HepG2 (cell line): ENCODE measurements at regions not wholly inside any gene's neighbourhood (a gene's known extent, or its start where the extent isn't known, plus 50 kb on each side); places are given as distances from the start of the nearest gene placed in this dataset.

Source experiments
- ATAC-seq: fragments of 200-7000 bp; cut with Tn5 transposase; 3 replicates; pipeline ENCODE4 v1.9.1; 2020; ENCODE audit warnings: mild to moderate bottlenecking, moderate library complexity
- BruUV-seq: library from RNA; stranded (reverse); fragments of 400-500 nt; replicated peaks from 2 replicates; lab custom pipeline; 2021; lab: Mats Ljungman, UMichigan
- CTCF ChIA-PET: fragments of 300-600 bp; formaldehyde crosslinking; extraction: SDS; loops from one replicate; lab custom pipeline; 2021; ENCODE audit warnings: low total read pairs, inconsistent platforms, low intra/inter-chr PET ratio; lab: Yijun Ruan, JAX
- POLR2A ChIA-PET: fragments of 350-600 bp; sonication (Branson Sonifier 250); formaldehyde crosslinking; loops from one replicate; lab custom pipeline; 2020; ENCODE audit warnings: antibody characterized with exemption, inconsistent platforms; lab: Yijun Ruan, JAX
- DNase-seq: peaks from one replicate; pipeline ENCODE4 v3.0.0-alpha.2; 2015; ENCODE audit warnings: low spot score
- FAIRE-seq: peaks from 3 replicates; lab custom pipeline; 2011; peaks lifted over from hg19 to GRCh38; lab: Jason Lieb, UNC
- H2AFZ ChIP-seq: one replicate; pipeline ENCODE4 v1.6.1; 2011; ENCODE audit warnings: low read length, inconsistent platforms
- H3K27ac ChIP-seq: fragments of 300-600 bp; 3 replicates; pipeline ENCODE4 v1.8.0; 2011; ENCODE audit warnings: mixed run types, mild to moderate bottlenecking, mixed read lengths, low read length, inconsistent platforms; ENCODE audit not compliant: insufficient read depth; ENCODE audit errors: extremely low read length
- H3K27me3 ChIP-seq, 2 experiments: fragments of 200-600 bp in 1 of 2; 2 replicates in 1 of 2; 3 replicates in 1 of 2; pipeline versions ENCODE4 v1.6.0 to v1.8.0; 2011; ENCODE audit warnings: low read length in 2 of 2, mild to moderate bottlenecking in 2 of 2, moderate library complexity in 2 of 2, inconsistent platforms in 1 of 2; ENCODE audit not compliant: insufficient read depth in 2 of 2, control insufficient read depth in 1 of 2
- H3K36me3 ChIP-seq, 2 experiments: fragments of 200-600 bp in 1 of 2; replicated peaks in 1 of 2; 2 replicates in 1 of 2; 3 replicates in 1 of 2; pipeline versions ENCODE4 v1.5.1 to v1.8.0; 2011; ENCODE audit warnings: low read length in 2 of 2, inconsistent platforms in 1 of 2; ENCODE audit not compliant: insufficient read depth in 2 of 2, control insufficient read depth in 1 of 2
- H3K4me1 ChIP-seq: 2 replicates; pipeline ENCODE4 v1.5.1; 2012; ENCODE audit warnings: low read length, inconsistent platforms; ENCODE audit not compliant: insufficient read depth
- H3K4me2 ChIP-seq: 2 replicates; pipeline ENCODE4 v1.6.0; 2011; ENCODE audit warnings: low read depth, low read length, inconsistent platforms
- H3K4me3 ChIP-seq, 3 experiments: fragments of 200-600 bp in 1 of 3; sonication (generic), shearing (Covaris generic) in 1 of 3; replicated peaks in 1 of 3; 2 replicates each; pipeline ENCODE4 v1.5.1; 2011 to 2016; ENCODE audit warnings: low read length in 3 of 3, inconsistent platforms in 2 of 3, low read depth in 2 of 3, mild to moderate bottlenecking in 2 of 3, control low read depth in 1 of 3, mixed read lengths in 1 of 3; ENCODE audit not compliant: insufficient read depth in 1 of 3
- H3K79me2 ChIP-seq: one replicate; pipeline ENCODE4 v1.6.1; 2011; ENCODE audit warnings: low read length, inconsistent platforms; ENCODE audit not compliant: insufficient read depth
- H3K9ac ChIP-seq: 2 replicates; pipeline ENCODE4 v1.6.0; 2011; ENCODE audit warnings: mild to moderate bottlenecking, low read depth, low read length, inconsistent platforms; ENCODE audit not compliant: insufficient read depth
- H3K9me3 ChIP-seq: 2 replicates; pipeline ENCODE4 v1.5.1; 2012; ENCODE audit warnings: mild to moderate bottlenecking, low read length
- H4K20me1 ChIP-seq: 2 replicates; pipeline ENCODE4 v1.6.0; 2011; ENCODE audit warnings: inconsistent platforms, mild to moderate bottlenecking, low read length, moderate library complexity; ENCODE audit not compliant: insufficient read depth
- ELF1 ChIP-seq: sonication (generic); formaldehyde crosslinking; IDR thresholded peaks from 2 replicates; pipeline ENCODE4 v1.4.0; 2020; ENCODE audit warnings: missing genetic modification reagents
- EZH2 ChIP-seq: conservative IDR thresholded peaks from 2 replicates; pipeline ENCODE4 v1.6.1; 2012; ENCODE audit warnings: mild to moderate bottlenecking, low read depth, low read length, moderate library complexity
- FIP1L1 ChIP-seq: fragments of 200-400 bp; formaldehyde crosslinking; IDR thresholded peaks from 2 replicates; pipeline ENCODE4 v1.6.1; 2018; ENCODE audit warnings: low read depth, mild to moderate bottlenecking, low read length, moderate library complexity, borderline replicate concordance; ENCODE audit not compliant: insufficient read depth
- MATR3 ChIP-seq: sonication (generic); formaldehyde crosslinking; IDR thresholded peaks from 2 replicates; pipeline ENCODE4 v1.4.0; 2020; ENCODE audit warnings: missing genetic modification reagents
- MEF2D ChIP-seq: sonication (generic); formaldehyde crosslinking; IDR thresholded peaks from 2 replicates; pipeline ENCODE4 v1.5.1; 2020; ENCODE audit warnings: mild to moderate bottlenecking, missing genetic modification reagents
- MXD4 ChIP-seq: IDR thresholded peaks from 2 replicates; pipeline ENCODE4 v1.6.1; 2016; ENCODE audit warnings: mild to moderate bottlenecking, missing biosample characterization, missing genetic modification reagents
- NFRKB ChIP-seq: fragments of 450-650 bp; IDR thresholded peaks from 2 replicates; pipeline ENCODE4 v1.6.1; 2017
- SNAPC5 ChIP-seq: sonication (generic); formaldehyde crosslinking; IDR thresholded peaks from 2 replicates; pipeline ENCODE4 v1.8.1; 2023; ENCODE audit warnings: mild to moderate bottlenecking, missing genetic modification reagents, borderline replicate concordance
- SRY ChIP-seq: sonication (generic); formaldehyde crosslinking; IDR thresholded peaks from 2 replicates; pipeline ENCODE4 v1.8.0; 2022; ENCODE audit warnings: mild to moderate bottlenecking, missing genetic modification reagents
- ZNF333 ChIP-seq: sonication (generic); formaldehyde crosslinking; IDR thresholded peaks from 2 replicates; pipeline ENCODE4 v1.4.0; 2020; ENCODE audit warnings: mild to moderate bottlenecking, missing genetic modification reagents, borderline replicate concordance
- ZNF567 ChIP-seq: sonication (generic); formaldehyde crosslinking; IDR thresholded peaks from 2 replicates; pipeline ENCODE4 v1.8.1; 2023; ENCODE audit warnings: mild to moderate bottlenecking, missing genetic modification reagents, borderline replicate concordance
- WGBS: methylation state at CpG from one replicate; pipeline ENCODE4 v1.1.6; 2017; ENCODE audit warnings: low lambda C conversion rate; 5-methylcytosine and 5-hydroxymethylcytosine counted together
- in situ Hi-C: cut with HindIII; loops from 2 replicates; pipeline ENCODE4 v1.10.0; 2017; ENCODE audit warnings: low pct_unique_long_range_greater_than_20kb; ENCODE audit not compliant: extremely low pct_ligation_motif_present
- intact Hi-C: fragments of 100-400 bp; cut with micrococcal nuclease; formaldehyde crosslinking; loops from one replicate; pipeline ENCODE4 v1.10.0; 2022; ENCODE audit not compliant: unreplicated experiment
- TF ChIP-seq, protein P1 (sequence below): sonication (generic); formaldehyde crosslinking; IDR thresholded peaks from 2 replicates; pipeline ENCODE4 v1.5.0; 2020; ENCODE audit warnings: missing genetic modification reagents
- TF ChIP-seq, protein P2 (sequence below): sonication (generic); formaldehyde crosslinking; IDR thresholded peaks from 2 replicates; pipeline ENCODE4 v1.4.0; 2020; ENCODE audit warnings: missing genetic modification reagents

DNA sequence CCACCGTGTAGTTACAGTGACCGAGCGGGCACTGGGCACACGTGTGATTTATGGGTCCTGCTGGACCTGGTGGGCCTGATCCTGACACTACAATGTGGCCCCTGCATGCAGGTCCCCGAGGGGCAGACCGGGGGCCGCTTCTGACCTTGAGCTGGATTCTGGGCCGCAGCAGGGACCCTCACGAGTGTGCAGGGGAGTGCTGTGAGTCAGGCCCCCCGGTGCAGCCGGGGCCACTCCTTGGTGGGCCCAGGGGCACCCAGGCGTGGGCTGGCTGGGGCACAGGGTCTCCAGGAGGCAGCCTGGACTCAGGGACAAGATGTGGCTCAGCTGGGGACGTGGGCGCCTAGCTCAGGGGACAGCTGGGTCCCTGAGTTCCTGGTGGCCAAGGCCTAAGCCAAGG, 77.5 kb upstream of the TTC34 start:
- intact Hi-C loops, result loop anchor here (10.0 kb wide), 1 partner anchor 546 kb away; no protein-coding TSS in a partner anchor
- ATAC-seq (no peak), FAIRE-seq (no peak), DNase-seq (no peak)
- Histone ChIP-seq H3K4me1 (no peaks in the 10 kb centered on the region), H3K9me3 (no peaks in the 10 kb centered on the region), H3K9ac (no peak overlapping the region), H2AFZ (no peak overlapping the region), H4K20me1 (0 out of 2 replicates have a peak, but pooled peaks cover 4% of the 10 kb centered on the region), H3K79me2 (no peaks in the 10 kb centered on the region), H3K4me2 (no peak overlapping the region), H3K27ac (no peak overlapping the region), H3K4me3 (no peak overlapping the region), H3K27me3 (peaks cover 37 to 85% of the 10 kb centered on the region in 2 experiments), H3K36me3 (no peaks in the 10 kb centered on the region)
- WGBS, result no CpG with 5 or more reads among the region's 14 CpGs
- TF ChIP-seq EZH2, result 0 out of 2 replicates have a peak, but pooled peaks have one; percentile 31
- no peak for TF ChIP-seq ZNF567 (CRISPR knock-in tag)
- no TSS peak for BruUV-seq
- CTCF ChIA-PET, result no interaction called here
- POLR2A ChIA-PET, result no interaction called here
- in situ Hi-C loops, result no loop called here

- TF ChIP-seq, protein P1, sequence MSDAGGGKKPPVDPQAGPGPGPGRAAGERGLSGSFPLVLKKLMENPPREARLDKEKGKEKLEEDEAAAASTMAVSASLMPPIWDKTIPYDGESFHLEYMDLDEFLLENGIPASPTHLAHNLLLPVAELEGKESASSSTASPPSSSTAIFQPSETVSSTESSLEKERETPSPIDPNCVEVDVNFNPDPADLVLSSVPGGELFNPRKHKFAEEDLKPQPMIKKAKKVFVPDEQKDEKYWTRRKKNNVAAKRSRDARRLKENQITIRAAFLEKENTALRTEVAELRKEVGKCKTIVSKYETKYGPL (CRISPR knock-in tag), result no peak
- TF ChIP-seq, protein P2, sequence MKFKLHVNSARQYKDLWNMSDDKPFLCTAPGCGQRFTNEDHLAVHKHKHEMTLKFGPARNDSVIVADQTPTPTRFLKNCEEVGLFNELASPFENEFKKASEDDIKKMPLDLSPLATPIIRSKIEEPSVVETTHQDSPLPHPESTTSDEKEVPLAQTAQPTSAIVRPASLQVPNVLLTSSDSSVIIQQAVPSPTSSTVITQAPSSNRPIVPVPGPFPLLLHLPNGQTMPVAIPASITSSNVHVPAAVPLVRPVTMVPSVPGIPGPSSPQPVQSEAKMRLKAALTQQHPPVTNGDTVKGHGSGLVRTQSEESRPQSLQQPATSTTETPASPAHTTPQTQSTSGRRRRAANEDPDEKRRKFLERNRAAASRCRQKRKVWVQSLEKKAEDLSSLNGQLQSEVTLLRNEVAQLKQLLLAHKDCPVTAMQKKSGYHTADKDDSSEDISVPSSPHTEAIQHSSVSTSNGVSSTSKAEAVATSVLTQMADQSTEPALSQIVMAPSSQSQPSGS (CRISPR knock-in tag), result no peak
- TF ChIP-seq SNAPC5 (CRISPR knock-in tag) (no peak), MEF2D (no peak), MXD4 (CRISPR knock-in tag) (no peak), NFRKB (no peak), ELF1 (CRISPR knock-in tag) (no peak), MATR3 (no peak), ZNF333 (no peak), SRY (CRISPR knock-in tag) (no peak), FIP1L1 (no peak)
- intact Hi-C loops, result loop anchor here (10.0 kb wide), 1 partner anchor 545 kb away; no protein-coding TSS in a partner anchor
- Histone ChIP-seq H3K27me3 (peaks cover 36 to 83% of the 10 kb centered on the region in 2 experiments), H3K9me3 (no peaks in the 10 kb centered on the region), H3K79me2 (no peaks in the 10 kb centered on the region), H3K36me3 (no peaks in the 10 kb centered on the region), H4K20me1 (0 out of 2 replicates have a peak, but pooled peaks cover 4% of the 10 kb centered on the region), H3K9ac (no peak overlapping the region), H3K4me2 (no peak overlapping the region), H3K4me1 (no peaks in the 10 kb centered on the region), H3K4me3 (no peak overlapping the region), H3K27ac (no peak overlapping the region), H2AFZ (no peak overlapping the region)
- in situ Hi-C loops, result no loop called here
- CTCF ChIA-PET, result no interaction called here
- POLR2A ChIA-PET, result no interaction called here
- no peak for DNase-seq
- BruUV-seq, result no TSS peak
- FAIRE-seq, result no peak
- WGBS, result 19% methylated on average over 12 of the region's 18 CpGs
- no peak for ATAC-seq
Observed at GRCh38 chr1:2879591-2879990, 78.1 kb upstream of the TTC34 start.
